Daoy (cell line): ENCODE measurements at regions not wholly inside any gene's neighbourhood (a gene's known extent, or its start where the extent isn't known, plus 50 kb on each side); places are given as distances from the start of the nearest gene placed in this dataset.

Experiments used
- DNase-seq: peaks from one replicate; pipeline ENCODE4 v3.0.0-alpha.2; 2015; ENCODE audit warnings: low read depth

GRCh38 chr7:67762516-67762915, 765.9 kb downstream of the TYW1 start:
- no peak for DNase-seq

DNA sequence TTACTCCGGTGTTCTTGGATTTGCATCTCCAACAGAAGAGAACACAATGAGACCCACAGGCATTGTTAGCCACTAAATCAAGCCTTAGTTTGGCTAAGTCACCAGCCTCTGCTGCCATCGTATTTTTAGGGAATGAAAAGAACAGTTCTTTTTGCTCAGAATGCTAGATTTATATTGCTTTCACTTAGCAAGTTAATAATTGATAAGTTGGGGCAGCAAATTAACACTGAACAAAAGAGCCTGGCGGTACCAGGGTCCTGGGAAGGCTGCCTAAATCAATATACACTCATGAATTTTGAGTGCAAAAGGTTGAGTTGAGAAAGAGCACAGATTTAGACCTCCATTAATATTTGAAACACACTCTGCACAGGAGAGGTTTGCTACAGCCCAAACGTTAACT, 767.7 kb downstream of the TYW1 start:
- DNase-seq, result no peak

DNA sequence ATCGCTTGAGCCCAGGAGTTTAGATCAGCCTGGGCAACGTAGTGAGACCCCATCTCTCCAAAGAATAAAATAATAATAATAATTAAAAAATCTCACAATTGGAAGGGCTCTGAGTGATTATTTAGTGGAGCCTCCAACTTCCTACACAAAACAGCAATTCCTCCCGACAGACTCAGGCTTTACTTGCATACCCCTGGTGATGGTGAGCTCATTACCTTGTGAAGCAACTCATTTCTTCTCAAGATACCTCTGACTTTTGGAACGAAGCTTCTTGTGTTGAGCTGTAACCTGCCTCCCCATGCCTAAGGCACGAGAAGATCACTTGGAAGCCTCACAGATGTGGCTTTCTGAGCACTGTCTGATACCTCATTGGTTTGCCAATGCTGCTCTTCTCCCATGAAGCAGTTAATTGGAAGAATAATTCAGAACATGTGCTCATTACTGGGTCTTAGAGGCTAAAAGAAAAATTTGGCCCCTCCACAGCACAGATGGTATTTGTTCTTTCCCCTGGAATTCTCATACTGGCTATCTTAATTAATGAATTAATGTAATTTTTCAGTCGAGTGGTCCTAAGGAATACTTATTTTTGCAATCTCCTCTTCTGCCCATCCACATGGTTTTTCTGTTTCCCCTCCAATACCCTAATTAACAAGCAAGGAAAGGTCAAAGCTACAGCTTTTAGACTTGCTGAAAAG, 769.0 kb downstream of the TYW1 start:
- no peak for DNase-seq

DNA sequence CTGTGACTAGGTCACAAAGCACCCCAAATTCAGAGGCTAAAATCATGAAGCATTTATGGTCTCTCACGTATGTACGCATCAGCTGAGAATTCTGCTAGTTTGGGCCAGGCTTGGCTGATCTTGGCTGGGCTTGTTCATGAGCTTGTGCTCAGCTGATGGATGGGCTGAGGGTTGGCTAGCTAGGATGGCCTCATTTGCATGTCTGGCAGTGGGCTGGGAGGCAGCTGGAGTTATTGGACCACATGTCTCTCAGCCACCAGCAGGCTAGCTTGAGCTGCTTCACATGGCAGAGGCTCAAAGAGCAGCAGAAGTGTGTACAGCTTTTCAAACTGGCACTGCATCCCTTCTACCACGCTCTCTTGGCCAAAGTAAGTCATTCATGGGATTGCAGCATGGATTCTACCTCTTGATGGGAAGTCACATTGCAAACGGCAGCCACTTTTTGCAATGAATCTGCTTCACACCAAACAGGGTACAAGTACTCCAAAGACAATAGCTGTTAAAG, 770.3 kb downstream of the TYW1 start:
- no peak for DNase-seq

DNA sequence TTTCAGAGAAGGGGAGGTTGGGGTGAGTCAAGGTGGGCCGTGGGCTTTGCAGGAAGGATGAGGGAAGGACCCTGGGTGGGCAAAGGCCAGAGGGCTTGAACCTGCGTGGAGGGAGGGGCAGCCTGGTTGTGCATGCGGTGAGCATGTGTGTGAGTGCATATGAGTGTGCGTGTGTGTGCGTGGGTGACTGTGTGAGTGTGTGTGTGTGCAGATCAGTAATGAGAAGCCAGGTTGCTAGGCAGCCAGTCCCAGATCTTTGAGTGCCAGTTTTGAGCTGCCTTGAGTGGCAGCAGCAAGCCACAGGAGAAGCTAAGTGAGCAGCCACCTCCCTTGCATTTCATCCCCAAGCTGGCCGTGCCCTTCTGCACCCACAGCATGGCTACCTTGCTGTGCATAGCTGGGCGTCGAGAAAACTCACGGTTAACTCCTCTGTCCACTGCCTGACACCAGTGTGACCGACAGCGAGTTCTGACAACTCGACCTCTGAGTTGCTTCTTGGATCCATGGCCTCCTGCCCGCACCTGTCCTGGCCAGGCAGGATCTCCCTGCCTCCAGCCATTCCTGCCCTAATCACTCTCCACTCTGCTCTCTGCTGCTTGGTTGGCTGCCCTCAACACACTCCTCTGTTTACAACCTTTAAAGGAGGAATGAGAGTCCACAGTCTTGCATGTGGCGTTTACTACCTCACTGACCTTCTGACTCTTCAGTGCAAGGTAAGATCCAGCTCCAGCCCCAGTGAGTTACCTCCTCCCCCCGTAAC, 775.4 kb downstream of the TYW1 start:
- DNase-seq, result no peak

DNA sequence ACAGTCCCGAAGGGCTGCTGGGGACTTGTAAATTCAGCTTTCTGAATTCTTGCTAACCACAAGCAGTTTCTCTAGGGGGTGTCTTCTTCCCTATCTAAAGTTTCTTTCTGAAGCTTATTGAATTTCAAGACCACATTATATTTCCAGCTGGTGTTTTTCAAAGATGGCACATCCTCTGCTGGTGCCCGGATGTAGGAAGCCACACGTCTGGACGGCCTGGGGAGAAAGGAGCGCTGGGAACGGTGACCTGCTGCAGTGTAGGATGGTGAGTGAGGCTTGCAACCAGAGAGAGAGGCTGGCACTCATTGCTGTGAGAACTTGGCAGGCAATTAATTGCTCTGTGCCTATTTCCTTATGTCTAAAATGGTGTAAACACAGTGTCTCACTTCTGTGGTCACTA, 776.4 kb downstream of the TYW1 start:
- DNase-seq, result no peak

GRCh38 chr7:67777119-67777518, 780.5 kb downstream of the TYW1 start:
- DNase-seq, result no peak

GRCh38 chr7:67781841-67782240, 785.2 kb downstream of the TYW1 start:
- no peak for DNase-seq

- DNase-seq, result no peak
Observed at GRCh38 chr7:67786021-67786420, 789.4 kb downstream of the TYW1 start.

DNA sequence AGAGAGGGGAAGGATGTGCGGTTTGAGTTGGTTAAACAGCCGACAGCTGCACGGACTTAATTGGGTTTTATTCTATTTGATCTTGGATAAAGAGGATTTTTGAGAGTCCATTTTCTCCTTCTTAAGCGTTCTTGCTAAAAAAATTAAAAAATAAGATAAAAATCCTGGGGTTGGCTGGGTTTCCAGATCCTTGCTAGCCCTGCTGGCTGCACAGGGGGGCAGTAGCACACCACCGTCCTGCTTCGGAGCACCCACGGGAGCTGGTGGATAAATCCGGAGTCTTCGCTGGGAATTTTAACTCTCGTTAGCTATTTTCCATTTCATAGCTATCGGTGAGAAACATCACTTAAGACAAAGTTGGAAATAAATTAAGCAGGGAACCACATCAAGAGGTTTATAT, 792.0 kb downstream of the TYW1 start:
- DNase-seq, result no peak

DNA sequence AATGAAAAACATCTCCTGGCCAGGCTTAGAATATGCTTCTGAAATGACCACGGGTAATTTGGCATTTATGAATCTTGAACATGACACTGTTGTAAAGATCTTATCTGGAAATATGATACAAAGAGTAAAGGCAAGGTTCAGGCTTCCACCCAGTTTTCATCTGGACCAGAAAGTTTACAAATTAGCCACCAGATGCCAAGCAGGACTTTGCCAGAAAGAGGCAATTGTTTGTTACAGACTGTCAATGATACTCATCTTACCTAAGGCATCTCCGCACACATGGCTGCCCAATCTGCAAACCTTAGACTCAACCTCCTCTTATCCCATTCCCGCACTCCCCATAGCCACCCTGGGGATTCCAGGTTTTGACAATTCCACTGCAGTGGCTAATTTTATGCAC, 795.3 kb downstream of the TYW1 start:
- no peak for DNase-seq

DNA sequence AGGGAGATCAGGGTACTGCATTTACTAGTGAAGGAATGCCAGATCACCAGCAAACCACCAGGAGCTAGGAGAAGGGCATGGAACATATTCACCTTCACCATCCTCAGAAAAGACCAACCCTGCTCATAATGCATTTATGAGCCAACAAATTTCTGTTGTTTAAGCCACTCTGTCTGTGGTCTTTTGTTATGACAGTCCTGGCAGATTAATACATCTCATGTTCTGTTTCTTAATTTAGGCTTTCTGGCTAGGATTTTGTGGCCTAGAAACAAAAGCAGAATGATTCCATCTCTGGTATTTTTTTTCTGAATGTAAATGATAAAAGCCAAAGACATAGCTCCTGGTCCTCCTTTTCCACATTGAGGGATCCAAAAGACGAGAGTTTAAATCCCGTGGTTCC, 797.9 kb downstream of the TYW1 start:
- no peak for DNase-seq

GRCh38 chr7:67803789-67804188, 807.2 kb downstream of the TYW1 start:
- no peak for DNase-seq

DNA sequence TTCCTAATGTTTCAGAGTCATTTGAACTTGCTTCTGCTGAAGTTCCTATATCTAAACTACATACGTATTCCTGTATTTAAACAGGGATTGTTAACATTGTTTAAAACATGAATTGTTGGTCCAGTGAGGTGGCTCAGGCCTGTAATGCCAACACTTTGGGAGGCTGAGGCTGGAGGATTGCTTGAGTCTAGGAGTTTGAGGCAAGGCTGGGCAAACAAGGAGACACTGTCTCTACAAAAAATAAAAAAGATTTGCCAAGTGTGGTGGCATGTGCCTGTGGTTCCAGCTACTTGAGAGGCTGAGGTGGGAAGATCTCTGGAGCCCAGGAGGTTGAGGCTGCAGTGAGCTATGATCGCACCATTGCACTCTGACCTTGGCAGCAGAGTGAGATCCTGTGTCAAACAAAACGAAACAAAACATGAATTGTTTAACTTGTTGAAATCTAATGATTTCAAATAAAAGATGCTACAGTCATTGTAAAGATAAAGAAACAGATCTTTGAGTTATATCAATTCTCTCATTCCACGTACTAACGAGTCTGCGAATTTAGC, 809.4 kb downstream of the TYW1 start:
- DNase-seq, result no peak

DNA sequence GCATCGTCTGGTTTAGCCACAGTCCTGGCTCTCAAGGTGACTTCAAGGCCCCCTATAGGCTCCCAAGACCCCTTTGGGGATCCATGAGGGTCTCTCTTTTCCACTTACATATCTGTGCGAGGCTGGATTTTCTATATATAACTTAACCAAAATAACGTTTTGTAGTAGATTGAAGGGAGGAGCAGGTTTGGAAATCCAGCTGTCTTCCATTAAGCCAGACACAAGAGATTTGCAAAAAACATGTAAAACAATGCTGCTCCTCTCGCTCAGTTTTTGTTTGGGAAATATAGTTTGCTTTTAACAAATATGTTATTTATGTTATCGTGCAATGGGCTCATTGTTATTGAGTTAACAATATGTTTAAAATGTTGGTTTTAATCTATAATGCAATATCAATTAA, 811.2 kb downstream of the TYW1 start:
- DNase-seq, result no peak

DNA sequence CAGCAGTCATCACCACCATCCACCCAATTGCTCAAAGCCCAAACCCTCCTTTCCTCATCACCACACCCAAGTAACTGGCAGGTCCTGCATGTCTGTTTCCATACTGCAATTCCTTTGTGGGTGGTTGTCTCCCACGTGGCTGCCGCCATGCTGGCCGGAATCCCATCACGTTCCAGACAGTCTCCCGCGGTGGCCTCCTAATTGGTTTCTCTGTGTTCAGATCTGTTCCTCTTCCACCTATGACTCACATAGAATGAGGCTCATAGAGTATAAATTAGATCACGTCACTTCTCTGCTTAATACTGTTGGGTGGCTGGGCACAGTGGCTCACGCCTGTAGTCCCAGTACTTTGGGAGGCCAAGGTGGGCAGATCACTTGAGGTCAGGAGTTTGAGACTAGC, 813.0 kb downstream of the TYW1 start:
- no peak for DNase-seq

DNA sequence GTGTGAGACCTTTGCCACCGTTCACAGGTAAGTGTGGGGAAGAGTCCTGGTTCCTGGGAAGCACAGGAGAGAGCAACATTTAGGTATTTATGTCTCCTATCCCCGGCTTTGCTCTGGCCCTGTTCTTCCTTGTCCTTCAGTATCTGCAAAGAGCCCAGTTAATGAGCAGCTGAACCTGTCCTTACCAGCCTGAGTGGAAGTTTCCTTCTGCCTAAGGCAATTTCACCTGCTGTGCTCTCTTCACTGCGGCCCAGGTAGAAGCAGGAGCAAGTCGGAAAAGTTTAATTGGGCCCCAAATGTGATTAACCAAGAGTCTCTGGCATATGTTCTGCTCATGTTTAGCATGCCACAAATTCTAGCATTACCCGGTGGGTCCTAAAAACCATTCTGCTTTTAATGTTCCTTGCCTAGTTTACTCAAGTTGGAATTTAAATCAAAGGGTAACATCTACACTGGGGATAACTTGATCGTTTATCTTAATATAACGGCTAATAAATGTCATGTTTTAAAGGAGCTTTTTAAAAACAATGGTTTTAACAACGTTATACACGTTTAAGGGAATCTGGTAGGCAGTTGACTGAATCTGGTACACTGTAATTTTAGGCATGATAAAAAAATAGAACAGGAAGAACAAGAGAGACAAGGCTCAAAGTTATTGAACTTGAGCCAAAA, 817.1 kb downstream of the TYW1 start:
- DNase-seq, result no peak

- no peak for DNase-seq
Observed at GRCh38 chr7:67817481-67817880, 820.8 kb downstream of the TYW1 start.

DNA sequence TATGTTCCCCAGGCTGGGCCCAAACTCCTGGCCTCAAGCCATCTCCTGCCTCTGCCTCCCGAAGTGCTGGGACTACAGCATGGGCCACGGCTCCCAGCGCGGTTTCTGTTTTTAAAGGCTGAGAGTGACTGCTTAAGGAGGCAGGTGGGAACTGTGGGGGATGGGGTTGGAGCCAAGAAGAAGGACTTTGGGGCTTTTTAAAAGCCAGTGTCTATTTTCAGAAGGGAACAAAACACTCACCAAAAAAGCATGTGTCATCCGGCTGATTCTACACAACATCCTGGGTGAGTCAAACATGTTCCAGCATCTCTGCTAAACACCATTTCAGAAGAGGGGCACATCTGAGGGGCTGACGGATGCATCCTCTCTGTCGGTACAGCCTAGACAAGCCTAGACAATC, 824.5 kb downstream of the TYW1 start:
- DNase-seq, result no peak

DNA sequence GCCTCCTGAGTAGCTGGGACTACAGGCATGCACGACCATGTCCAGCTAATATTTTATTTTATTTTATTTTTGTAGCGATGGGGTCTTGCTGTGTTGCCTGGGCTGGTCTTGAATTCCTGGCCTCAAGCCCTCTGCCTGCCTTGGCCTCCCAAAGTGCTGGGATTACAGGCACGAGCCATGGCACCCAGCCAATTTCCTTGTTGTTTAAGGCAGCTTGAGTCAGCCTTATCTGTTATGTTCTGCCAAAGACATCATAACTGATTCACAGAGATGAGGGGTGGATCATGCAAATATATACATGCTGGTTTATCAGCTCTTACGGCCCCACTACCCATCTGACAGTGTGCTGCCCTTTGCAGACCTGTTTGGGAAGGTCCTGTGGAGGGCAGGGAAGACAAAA, 826.7 kb downstream of the TYW1 start:
- no peak for DNase-seq

DNA sequence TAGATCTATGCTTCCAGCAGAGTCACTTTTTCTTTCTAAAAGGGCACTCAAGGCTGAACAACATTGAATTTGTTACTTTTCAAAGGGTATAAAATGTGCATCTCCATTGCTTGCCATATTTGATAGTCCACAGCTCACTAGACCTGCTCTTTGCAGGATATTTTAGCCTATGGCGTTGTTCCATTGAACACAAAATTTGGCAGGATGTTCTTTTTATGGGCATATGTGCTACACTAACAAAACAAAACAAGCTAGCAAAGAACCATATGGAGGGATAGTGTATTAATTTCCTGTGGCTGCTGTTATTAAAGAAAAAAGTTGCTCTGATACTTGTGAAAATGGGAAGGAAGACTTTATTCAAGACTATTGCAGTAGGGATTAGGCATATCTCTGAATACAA, 828.7 kb downstream of the TYW1 start:
- no peak for DNase-seq

- no peak for DNase-seq
Observed at GRCh38 chr7:67841896-67842295, 845.3 kb downstream of the TYW1 start.

DNA sequence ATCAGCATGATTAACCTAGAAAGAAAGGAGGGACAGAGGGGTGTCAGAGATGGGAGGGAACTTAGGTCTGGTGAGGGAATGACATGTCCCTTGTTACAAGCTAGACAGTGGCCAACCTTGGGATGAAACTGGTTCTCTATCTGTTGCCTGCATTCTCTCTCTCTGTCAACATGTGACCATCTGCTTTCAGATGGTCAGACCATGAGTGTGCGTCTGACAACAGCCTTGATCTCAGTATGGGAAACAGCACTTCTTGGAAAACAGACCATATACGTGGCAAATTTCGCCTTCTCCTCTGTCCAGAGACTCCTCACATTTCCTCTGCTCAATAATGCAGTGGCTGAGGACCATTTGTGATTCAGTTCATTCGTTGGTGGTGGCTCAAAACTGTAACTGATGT, 845.9 kb downstream of the TYW1 start:
- no peak for DNase-seq
